LNCAP (cell line): ENCODE measurements at regions not wholly inside any gene's neighbourhood (a gene's known extent, or its start where the extent isn't known, plus 50 kb on each side); places are given as distances from the start of the nearest gene placed in this dataset.

ENCODE experiments used
- TF ChIP-seq, protein P1 (sequence below): fragments of 450-650 bp; IDR thresholded peaks from 2 replicates; pipeline ENCODE4 v1.5.1; 2017; ENCODE audit warnings: mild to moderate bottlenecking

DNA sequence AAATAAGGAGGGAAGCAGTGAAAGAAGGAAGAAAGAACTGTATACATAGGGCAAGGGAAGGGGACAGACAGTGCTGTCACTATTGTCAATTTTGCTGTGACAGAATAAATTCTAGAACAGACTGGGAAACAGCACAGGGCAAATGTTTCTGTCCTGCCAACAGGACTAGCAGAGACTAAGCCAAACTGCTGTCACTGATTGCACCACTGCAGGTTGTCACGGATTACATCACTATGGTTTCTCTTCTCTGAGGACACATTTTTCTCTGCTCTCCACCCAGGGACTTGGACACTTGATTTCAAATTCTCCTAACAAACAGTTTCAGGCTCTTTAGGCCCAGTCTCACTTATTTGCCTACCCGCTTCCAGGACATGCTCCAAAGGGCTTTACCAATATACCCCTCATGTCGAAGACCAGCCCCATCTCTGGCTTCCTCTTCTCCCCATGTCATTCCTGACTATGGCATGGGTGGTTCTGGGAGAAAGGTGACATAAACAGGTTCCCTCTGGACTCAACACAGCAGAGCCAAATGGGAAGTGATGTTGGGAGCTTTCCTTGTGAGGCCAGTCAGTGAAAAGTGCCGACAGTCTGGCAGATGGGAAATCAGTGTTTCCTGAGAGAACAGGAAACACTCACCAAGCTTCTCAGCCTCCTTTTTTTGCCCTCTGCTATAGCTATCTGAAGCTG lies 70.2 kb upstream of the ST3GAL6 start:
- TF ChIP-seq, protein P1, sequence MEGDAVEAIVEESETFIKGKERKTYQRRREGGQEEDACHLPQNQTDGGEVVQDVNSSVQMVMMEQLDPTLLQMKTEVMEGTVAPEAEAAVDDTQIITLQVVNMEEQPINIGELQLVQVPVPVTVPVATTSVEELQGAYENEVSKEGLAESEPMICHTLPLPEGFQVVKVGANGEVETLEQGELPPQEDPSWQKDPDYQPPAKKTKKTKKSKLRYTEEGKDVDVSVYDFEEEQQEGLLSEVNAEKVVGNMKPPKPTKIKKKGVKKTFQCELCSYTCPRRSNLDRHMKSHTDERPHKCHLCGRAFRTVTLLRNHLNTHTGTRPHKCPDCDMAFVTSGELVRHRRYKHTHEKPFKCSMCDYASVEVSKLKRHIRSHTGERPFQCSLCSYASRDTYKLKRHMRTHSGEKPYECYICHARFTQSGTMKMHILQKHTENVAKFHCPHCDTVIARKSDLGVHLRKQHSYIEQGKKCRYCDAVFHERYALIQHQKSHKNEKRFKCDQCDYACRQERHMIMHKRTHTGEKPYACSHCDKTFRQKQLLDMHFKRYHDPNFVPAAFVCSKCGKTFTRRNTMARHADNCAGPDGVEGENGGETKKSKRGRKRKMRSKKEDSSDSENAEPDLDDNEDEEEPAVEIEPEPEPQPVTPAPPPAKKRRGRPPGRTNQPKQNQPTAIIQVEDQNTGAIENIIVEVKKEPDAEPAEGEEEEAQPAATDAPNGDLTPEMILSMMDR, result no peak

DNA sequence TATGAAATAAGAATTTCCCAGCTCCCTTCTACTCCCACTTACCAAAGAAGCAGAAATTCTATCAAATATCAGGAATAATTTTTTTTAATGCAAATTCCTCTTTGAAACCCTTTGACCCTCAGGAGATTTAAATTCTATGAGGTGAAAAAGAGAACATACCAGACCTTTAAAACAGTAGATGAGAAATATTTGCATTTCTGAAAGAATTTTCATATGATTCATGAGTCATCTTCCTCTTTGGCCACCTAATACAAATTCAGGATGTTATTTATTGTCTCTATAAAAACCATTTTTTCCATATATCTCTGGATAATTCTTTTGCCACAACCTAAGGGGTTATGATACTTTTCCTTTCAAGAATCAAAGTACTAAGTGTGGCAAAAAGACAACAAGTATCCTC lies 67.3 kb upstream of the ST3GAL6 start:
- TF ChIP-seq, protein P1, result no peak

DNA sequence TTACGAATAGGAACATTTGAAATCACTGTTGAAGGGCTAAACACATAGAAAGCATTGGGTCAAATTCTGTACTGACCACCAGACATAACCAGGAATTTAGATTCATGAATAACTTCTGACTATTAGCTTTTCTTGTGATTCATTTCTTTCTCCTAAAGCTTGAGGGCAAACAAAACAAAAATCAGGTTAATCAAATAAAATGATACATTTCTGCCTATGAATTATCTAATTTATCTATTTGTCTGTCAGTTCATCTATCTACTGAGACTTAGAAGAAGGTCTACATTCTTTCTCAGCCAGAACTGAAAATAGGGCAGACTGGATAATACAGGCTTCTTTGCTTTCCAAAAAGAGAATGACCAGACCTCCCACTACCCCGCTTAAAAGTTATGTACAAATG lies 65.9 kb upstream of the ST3GAL6 start:
- TF ChIP-seq, protein P1, result no peak

DNA sequence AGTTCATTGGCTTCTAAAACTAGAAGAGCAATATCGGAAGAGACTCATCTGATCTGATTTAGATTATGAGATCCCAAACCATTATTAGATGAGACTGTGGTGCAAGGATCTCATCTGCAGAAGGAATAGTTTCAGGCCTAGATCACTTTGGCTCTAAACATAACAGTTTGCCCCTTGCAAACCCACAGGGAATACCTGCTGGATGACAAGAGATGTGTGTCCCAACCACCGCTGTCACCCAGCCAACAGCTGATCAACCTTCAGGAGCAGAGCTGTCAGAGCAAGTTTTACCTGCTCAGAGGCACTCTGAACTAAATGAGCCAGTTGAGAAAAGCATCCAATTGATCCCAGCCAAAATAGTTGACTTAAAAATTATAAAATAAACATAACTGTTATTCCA lies 64.0 kb upstream of the ST3GAL6 start:
- TF ChIP-seq, protein P1, result no peak

DNA sequence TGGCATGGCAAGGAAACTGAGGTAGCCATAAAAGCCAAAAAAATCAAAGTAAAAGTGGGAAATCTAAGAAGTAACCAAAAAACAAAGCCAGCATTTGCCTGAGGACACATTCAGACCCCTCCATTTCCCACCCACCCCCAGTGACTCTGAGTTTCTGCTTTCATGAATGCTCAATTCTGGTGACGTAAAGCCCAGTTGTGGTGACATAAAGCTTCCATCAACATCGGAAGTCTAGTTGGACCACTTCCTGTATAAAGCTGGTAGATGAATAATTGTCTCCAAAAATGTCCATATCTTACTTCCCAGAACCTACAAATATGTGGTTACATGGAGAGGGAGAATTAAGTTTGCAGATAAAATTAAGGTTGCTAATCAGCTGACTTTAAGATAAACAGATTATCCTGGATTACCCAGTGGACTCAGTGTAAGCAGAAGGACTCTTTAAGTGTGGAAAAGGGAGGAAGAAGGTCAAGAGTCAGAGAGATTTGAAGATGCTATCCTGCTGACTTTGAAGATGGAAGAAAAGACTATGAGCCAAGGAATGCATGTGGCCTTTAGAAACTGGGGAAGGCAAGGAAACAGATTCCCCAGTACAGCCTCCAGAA lies 62.0 kb upstream of the ST3GAL6 start:
- TF ChIP-seq, protein P1, result no peak

DNA sequence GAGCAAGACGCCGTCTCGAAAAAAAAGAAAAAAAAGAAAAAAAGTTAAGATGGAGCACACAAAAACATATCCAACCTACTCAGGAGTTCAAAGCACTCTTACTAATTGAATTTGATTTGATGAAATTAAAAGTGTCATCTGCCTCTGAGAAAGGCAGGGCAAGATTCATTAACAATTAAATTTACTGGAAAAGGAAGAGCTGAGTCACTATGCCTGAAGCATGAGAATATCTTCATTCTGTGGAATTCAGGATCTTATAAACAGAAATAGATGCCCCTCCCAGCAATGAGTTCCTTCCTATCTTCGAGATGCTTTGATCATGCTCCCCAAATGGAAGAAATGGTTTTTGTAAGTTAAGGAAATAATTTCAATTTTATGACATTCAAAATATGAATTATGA lies 61.0 kb upstream of the ST3GAL6 start:
- TF ChIP-seq, protein P1, result no peak

DNA sequence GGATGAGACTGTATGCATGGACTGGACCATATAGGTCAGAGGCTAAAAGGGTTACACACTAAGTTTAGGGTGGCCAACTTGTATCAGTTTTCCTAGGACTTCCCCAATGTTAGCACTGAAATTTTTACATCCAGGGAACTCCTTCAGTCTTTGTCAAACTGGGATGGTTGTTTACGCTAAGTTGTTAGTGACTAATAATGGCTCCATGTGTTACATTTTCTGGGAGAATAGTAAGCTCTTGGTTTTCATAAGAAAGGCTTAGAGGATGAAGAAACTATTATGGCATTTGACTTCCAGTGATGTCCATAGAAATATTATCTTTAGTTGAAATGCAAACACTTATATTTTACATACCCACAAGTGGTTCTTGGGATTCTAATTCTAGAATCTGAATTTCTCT lies 57.9 kb upstream of the ST3GAL6 start:
- TF ChIP-seq, protein P1, result no peak

DNA sequence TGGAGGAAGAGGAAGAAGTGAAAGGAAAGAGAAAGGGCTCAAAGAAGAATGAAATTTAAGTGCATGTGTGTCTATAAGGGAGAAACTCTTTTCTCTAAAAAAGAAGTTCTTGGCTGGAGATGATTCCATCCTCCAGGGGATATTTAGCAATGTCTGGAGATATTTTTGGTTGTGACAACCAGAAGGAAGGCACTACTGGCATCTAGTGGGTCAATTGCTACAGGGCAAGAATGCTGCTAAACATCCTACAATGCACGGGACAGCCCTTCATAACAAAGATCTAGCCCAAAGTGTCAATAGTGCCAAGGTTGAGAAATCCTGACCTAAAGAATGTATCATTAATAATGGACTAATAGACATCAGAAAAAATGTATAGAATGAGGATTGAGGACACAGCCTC lies 57.4 kb upstream of the ST3GAL6 start:
- TF ChIP-seq, protein P1, result no peak
